ENCODE measurements at regions not wholly inside any gene's neighbourhood (a gene's known extent, or its start where the extent isn't known, plus 50 kb on each side); places are given as distances from the start of the nearest gene placed in this dataset.
"Not testable (repeated sequence)": the region's sequence is repeated elsewhere in the genome, so short reads cannot be mapped to it uniquely, and the experiment has no call there.

DNA sequence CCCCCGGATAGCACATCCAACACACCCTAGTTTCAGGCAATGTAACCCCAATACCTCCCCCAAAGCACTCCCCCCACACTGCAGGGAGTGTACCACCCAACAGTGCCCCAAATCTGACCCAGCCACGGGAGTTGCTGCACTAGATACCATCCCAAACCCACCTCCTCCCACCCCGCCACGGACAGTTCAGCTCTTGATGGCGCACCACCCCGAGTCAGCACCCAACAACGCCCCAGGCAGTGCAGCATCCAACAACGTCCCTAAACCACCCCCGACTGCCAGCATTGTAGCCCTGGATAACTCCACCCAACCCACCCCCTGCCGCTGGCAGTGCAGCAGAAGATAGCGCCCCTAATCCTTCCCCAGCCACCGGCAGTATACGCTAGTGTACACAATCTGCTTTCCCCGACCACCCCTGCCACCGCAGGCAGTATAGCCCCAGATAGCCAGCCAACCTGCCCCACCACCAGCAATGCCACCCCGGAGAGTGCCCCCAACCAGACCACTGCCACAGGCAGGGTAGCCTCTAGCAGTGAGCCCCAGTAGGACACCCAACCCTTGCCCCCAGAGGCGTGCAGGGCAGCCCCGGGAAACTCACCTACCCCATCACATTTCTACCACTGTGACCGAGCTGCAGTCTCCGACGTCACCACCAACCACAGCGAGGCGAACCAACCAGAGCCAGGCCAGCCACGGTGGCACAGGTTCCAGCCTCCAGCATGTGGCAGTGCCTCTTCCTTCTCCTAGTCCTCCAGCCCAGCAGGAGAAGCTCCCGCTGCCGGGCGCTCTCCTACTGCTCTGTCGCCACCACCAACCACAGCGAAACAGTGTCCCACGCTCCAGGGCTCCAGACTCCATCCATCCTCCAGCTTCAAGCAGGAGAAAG, 178.1 kb downstream of the POTEB3 start:
- DNase-seq = no peak

DNA sequence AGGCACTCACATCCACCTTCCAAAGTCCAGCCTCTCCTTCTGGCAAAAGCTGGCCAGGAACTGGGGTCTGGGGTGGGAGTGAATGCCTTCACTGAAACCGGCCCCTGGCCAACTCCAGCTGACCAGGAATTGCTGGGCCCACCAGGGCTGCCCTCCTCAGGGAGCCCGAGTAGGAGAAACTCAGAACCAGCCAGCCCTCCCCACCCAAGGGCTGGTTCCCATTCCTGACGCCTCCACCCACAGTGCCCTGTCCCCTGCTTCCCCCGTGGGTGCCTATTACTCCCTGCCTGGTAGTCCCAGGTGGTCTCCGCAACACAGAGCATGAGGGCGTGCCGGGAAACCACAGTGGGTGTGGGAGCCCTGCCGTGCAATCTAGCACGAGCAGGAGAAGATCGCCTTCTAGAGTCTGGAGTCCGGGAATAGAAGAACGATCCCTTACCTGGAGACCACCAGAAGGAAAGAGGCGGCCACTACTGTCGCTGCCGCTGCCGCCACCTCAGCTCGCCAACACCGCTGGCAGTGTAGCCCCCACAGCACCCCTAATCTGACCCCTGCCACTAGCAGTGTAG, 178.8 kb downstream of the POTEB3 start:
- DNase-seq = no peak

DNA sequence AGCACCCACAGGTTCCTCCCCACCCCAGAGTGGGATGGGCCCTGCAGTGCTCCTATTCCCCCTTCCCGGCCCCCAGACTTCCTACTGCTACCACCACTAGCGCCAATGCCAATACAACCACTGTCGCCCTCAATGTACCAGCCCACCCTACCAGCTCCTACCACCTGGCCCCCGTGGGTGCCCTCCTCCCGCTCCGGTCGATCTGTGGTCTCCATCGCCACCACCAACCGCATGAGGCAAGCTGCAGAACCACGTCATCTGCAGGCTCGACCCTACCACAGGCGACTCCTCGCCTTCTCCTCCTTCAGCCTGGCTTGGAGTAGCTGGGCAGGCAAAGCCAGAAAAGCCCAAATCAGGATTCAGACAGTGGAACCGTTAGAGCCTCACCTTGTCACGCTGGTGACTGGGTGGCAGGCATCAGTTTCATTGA, 179.3 kb downstream of the POTEB3 start:
- DNase-seq = peak; percentile 5

DNA sequence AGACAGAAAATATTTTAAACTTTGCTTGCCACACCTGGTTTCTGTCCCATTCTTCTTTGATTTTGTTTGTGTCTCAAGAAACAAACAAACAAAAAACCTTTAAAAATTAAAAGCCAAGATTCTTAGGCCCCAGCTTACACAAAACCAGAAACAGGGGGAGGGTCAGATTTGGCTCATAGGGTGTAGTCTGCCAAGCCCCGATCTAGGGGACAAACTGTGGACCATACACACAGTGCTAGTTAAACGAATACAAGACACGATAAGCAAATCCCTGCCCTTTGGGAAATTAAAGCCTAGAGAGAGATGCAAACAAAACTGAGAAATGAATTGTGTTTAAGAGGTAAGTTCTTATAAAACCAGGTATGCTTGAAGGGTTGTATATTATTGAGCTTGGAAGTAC, 181.7 kb downstream of the POTEB3 start:
- not testable (repeated sequence) for DNase-seq

DNA sequence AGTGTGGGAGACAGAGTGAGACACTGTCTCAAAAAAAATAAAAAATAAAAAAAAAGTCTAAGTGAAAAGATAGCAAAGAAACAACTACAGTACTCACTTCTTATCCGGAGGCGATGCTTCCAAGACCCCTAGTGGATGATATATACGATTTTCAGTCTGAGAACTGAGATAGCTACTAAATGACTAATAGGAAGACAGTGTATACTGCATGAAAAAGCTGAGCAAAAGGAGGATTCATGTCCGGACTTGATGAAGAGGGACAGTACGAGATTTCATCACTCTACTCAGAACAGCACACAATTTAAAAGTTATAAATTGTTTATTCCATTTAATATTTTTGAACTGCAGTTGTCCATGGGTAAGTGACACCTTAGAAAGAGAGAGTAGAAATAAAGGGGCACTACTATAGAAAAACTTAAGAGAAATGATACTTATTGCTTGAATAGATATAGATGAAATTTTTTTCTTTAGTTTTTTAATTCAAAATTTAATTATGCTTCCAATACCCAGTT, 190.7 kb downstream of the POTEB3 start:
- DNase-seq = not testable (repeated sequence)

Measured in activated CD4-positive, alpha-beta T cell treated with anti-CD3 and anti-CD28 coated beads for 48 hours (primary cell).